Sigmoid colon (tissue), 4 donors: ENCODE measurements at regions not wholly inside any gene's neighbourhood (a gene's known extent, or its start where the extent isn't known, plus 50 kb on each side); places are given as distances from the start of the nearest gene placed in this dataset.

Source experiments
- POLR2AphosphoS5 ChIP-seq, 4 donors: sonication (generic); formaldehyde crosslinking; IDR thresholded peaks; one replicate each; pipeline ENCODE4 v1.6.1; 2017; ENCODE audit warnings: antibody characterized with exemption in 4 of 4
- TF ChIP-seq, protein P1 (sequence below), 4 experiments: fragments of 450-650 bp in 3 of 4; fragments of 200-600 bp in 1 of 4; IDR thresholded peaks; one replicate each; pipeline ENCODE4 v1.5.1; 2016 to 2019; ENCODE audit warnings: antibody characterized with exemption in 4 of 4, mild to moderate bottlenecking in 3 of 4, moderate library complexity in 2 of 4

DNA sequence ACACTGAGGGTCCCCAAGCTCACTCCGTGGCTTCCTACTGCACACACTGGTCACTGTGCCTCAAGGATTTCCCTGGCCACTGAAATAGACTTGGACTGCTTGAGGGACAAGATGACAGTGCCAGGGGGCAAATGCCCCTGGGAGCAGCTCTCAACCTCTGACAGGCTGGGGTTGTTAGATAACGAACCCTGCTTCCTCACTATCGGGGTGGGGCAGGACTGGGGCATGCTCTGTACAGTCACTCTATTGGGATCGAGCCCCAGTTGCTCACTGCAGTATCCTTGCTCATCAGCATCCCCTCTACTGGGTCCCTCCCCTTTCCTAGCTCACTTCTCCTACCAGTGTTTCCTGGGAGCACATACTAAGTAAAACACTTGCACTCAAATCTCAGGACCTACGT is 610.8 kb downstream of the NTRK3 start:
- TF ChIP-seq, protein P1, sequence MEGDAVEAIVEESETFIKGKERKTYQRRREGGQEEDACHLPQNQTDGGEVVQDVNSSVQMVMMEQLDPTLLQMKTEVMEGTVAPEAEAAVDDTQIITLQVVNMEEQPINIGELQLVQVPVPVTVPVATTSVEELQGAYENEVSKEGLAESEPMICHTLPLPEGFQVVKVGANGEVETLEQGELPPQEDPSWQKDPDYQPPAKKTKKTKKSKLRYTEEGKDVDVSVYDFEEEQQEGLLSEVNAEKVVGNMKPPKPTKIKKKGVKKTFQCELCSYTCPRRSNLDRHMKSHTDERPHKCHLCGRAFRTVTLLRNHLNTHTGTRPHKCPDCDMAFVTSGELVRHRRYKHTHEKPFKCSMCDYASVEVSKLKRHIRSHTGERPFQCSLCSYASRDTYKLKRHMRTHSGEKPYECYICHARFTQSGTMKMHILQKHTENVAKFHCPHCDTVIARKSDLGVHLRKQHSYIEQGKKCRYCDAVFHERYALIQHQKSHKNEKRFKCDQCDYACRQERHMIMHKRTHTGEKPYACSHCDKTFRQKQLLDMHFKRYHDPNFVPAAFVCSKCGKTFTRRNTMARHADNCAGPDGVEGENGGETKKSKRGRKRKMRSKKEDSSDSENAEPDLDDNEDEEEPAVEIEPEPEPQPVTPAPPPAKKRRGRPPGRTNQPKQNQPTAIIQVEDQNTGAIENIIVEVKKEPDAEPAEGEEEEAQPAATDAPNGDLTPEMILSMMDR (IDR thresholded peaks at IDR 0.05) = no peak
- no peak for TF ChIP-seq POLR2AphosphoS5 (IDR thresholded peaks at IDR 0.05)
